ENCODE measurements at regions not wholly inside any gene's neighbourhood (a gene's known extent, or its start where the extent isn't known, plus 50 kb on each side); places are given as distances from the start of the nearest gene placed in this dataset.

DNA sequence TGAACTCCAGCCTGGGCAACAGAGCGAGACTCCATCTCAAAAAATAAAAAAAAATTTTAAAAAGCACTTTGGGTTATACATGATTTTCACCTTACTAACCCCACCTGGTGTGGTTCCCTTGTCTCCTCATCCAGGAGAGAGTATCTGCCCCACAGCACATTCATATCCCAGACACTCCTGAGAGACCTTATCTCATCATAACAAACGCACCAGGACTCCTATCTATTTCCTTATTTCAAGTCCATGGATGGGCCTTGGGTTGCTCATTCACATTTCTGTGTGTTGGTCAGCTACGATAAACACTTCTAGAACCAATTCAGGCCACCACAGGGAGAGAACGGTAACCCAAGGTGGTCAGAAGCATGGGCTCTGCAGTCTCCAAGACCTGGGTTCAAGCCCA lies 88.6 kb upstream of the SPATA12 start:
- no peak for TF ChIP-seq CTCF (IDR thresholded peaks at IDR 0.05; ENCODE audit: control insufficient read depth, insufficient read depth, low read depth, low read length, missing control alignments)
- no peak overlapping the region for H3K4me3 ChIP-seq (ENCODE audit: control insufficient read depth, low read depth, low read length)
- DNase-seq (ENCODE audit: low read depth) = no peak

GRCh38 chr3:56971261-56971660 lies 89.2 kb upstream of the SPATA12 start:
- no peak for TF ChIP-seq CTCF (IDR thresholded peaks at IDR 0.05; ENCODE audit: control insufficient read depth, insufficient read depth, low read depth, low read length, missing control alignments)
- H3K4me3 ChIP-seq (ENCODE audit: control insufficient read depth, low read depth, low read length) = no peak overlapping the region
- DNase-seq (ENCODE audit: low read depth) = no peak

DNA sequence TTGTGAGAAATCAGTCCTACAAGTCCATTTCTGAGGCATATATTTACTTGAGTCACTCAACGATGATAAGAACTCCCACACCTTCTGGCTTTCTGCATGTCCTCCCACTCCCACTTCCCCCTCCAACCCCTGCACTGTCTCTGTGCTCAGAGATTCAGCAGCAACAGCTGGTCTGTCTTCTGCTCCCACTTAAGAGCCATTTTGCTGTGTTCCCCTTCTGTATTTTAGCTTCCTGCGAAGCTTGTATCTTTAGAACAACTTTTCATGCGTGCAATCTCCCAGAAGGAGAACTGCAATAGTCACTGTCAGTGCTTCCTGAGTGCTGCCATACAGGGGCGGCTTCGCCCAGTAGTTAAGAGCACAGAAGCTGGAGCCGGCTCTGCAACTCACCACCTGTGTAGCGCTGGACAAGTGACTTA lies 90.0 kb upstream of the SPATA12 start:
- no peak overlapping the region for H3K4me3 ChIP-seq (ENCODE audit: control insufficient read depth, low read depth, low read length)
- no peak for DNase-seq (ENCODE audit: low read depth)
- TF ChIP-seq CTCF (IDR thresholded peaks at IDR 0.05; ENCODE audit: control insufficient read depth, insufficient read depth, low read depth, low read length, missing control alignments) = no peak

DNA sequence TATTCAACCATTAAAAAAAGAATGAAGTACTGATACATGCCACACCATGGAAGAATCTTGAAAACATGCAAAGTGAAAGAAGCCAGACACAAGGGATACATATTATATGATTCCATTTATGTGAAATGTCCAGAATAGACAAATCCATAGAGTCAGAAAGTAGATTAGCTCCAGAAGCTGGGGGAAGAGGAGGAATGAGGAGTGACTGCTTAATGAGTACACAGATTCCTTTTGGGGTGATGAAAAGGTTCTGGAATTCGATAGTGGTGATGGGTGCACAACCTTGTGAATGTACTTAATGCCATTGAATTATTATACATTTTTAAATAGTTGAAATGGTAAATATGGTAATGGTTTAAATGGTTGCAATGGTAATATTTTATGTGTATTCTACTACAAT lies 90.6 kb upstream of the SPATA12 start:
- no peak overlapping the region for H3K4me3 ChIP-seq (ENCODE audit: control insufficient read depth, low read depth, low read length)
- no peak for DNase-seq (ENCODE audit: low read depth)
- TF ChIP-seq CTCF (IDR thresholded peaks at IDR 0.05; ENCODE audit: control insufficient read depth, insufficient read depth, low read depth, low read length, missing control alignments) = no peak

GRCh38 chr3:56966509-56966908 lies 94.0 kb upstream of the SPATA12 start:
- TF ChIP-seq CTCF (IDR thresholded peaks at IDR 0.05; ENCODE audit: control insufficient read depth, insufficient read depth, low read depth, low read length, missing control alignments) = no peak
- H3K4me3 ChIP-seq (ENCODE audit: control insufficient read depth, low read depth, low read length) = no peak overlapping the region
- no peak for DNase-seq (ENCODE audit: low read depth)

DNA sequence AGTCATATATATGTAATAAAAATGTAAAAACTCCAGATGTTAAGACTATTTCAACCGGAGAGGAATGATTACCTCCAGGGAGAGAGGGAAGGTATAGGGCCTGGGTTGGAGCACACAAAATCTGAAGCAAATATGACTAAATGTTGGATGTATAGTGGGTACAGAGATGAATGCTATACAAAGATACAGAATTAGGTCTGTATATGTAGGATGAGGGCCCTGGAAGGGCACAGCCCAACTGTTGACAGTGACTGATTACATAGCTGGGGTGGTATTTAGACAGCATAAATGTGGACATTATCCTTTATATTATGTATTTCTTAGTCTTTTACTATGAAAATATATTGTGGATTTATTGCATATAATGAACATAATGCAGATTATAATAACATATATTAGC lies 94.4 kb upstream of the SPATA12 start:
- TF ChIP-seq CTCF (IDR thresholded peaks at IDR 0.05; ENCODE audit: control insufficient read depth, insufficient read depth, low read depth, low read length, missing control alignments) = no peak
- DNase-seq (ENCODE audit: low read depth) = no peak
- no peak overlapping the region for H3K4me3 ChIP-seq (ENCODE audit: control insufficient read depth, low read depth, low read length)

DNA sequence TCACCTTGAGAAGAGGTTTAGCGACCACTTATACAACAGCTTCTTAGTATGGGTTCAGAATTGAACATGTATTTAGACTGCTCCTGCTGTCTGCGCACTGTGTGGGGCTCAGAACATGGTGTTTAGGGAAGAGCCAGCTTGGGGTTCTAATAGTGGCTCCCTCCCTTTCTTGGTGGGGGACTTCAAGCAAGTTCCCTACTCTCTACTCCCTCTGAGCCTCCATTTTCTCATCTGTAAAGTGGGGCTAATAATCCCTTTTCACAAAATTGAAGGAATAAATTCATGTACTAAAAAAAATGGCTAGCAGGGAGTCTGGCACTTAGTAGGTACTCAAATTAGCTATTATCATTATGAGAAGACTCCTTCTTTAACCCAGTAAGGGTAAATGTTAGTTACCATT lies 97.5 kb upstream of the SPATA12 start:
- no peak overlapping the region for H3K4me3 ChIP-seq (ENCODE audit: control insufficient read depth, low read depth, low read length)
- no peak for TF ChIP-seq CTCF (IDR thresholded peaks at IDR 0.05; ENCODE audit: control insufficient read depth, insufficient read depth, low read depth, low read length, missing control alignments)
- DNase-seq (ENCODE audit: low read depth) = no peak

Measured in AG09309 (cell line).